ENCODE measurements at regions not wholly inside any gene's neighbourhood (a gene's known extent, or its start where the extent isn't known, plus 50 kb on each side); places are given as distances from the start of the nearest gene placed in this dataset.
"Not testable (repeated sequence)": the region's sequence is repeated elsewhere in the genome, so short reads cannot be mapped to it uniquely, and the experiment has no call there.

DNA sequence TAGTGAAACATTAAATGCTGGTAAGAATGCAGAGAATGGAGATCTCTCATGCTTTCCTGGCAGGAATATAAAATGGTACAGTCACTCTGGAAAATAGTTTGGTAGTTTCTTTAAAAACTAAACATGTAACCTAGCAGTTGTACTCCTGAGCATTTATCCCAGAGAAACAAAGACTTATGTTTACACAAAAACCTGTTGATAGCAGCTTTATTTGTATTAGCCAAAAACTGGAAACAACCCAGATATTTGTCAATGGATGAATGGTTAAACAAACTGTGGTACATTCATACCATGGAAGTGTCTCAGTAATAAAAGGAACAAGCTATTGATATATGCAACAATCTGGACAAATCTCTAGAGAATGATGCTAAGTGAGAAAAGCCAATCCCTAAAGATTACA lies 81.7 kb upstream of the CTAGE1 start:
- DNase-seq (ENCODE audit: insufficient read length, low spot score) (no peak), FAIRE-seq (no peak)

DNA sequence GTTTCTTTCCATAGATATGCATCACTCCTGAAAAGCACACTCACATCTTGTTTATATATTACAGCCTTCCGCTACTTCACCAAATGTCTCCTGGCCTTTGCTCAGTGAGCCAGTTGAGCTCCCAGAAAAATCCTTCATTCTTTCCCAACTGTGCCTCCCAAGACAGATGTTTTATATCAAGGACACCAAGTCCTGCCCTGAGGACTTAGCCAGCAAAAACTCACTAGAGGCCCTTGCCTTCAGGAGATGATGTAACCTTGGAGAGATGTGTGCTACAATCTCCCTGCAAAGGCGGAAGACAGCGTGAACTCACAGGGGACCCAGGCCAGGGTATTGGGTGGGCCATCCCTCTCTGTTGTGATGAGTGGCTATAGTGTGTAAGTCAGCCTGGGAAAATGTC lies 86.1 kb upstream of the CTAGE1 start:
- FAIRE-seq (no peak), DNase-seq (ENCODE audit: insufficient read length, low spot score) (no peak)

DNA sequence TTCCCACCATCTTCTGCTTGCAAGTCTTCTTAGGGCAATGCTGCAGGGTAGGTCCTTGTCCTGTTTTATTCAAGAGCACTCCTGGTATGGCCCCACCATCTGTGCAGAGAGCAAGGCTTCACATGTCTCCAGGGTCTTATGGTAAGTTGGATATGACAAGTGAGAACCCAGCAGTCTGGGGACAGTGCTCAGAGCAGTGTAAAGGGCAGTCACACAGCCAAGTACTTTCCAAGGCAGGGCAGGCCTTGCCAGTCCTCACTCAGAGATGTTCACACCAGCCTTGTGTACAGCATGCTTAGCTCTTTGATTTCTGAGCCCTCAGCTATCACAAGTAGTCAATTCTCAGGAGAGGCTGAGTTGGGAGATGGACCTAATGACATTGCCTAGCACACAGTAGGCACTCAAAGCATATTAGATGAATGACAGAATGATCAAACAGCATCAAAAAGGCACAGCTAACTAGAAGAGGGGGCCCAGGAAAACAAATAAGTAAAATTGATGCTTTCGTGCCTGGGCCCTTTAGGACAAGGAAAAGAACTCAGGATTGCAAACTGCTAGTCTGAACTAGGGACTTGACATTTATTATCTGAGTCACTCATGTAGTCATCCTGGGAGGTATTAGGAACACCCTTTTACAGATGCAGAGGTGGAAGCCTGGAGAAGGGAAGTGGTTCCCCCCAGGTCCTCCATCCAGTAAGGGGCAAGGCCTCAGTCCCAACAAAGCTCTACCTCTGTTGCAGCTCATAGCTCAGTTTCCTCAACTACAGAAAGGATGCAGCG lies 86.7 kb upstream of the CTAGE1 start:
- no peak for FAIRE-seq
- no peak for DNase-seq (ENCODE audit: insufficient read length, low spot score)

DNA sequence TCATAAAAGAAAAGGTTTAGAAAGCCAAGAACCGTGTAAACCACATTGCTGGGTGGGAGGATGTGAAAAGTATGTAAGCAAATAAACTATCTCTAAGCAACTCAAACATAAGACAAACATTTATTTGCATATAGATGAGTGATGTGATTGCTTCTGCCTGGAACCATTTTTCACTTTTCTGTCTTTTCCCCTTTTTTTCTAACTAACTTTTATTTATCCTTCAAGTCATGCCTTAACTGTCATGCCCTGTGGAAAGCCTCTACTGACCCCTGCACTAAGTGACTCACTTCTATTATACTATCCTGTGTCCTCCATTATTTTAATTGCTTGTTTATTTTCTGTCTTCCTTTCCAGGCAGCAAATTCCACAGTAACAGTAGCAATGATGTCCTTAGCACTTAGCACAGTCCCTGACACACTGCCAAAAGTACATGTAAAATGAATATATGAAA lies 87.5 kb upstream of the CTAGE1 start:
- FAIRE-seq (no peak), DNase-seq (ENCODE audit: insufficient read length, low spot score) (no peak)

DNA sequence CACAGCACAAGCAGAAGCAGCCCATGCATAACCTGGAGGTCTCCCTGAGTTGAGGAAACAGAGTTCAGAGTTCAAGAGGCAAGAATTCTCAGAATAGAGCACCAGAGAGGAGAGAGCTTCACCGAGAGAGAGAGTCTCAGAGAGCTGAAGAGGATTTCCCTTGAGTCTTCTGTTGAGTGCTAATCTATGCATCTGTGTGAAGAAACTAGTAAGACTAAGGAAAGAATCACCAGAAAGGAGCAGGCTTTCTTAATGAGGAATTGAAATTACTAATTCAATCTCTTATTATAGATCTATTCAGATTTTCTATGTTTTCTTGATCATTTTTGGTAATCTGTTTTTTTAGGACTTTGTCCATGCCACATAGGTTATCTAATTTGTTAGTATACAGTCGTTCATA lies 89.3 kb upstream of the CTAGE1 start:
- FAIRE-seq (no peak), DNase-seq (ENCODE audit: insufficient read length, low spot score) (no peak)

DNA sequence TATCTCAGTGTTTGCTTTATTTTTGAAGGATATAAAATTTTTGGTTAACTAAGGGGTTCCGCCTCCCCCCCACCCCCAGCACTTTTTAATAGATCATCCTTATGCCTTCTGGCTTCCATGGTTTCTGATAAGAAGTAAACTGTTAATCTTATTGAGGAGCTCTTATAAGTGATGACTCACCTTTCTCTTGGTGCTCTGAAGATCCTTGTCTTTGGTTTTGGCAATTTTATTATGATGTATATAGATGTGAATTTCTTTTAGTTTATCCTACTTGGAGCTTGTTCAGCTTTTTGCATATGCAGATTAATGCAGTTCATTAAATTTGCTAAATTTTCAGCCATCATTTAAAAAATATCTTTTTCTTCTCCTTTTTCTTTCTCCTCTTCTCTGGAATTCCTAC lies 91.7 kb upstream of the CTAGE1 start:
- DNase-seq (ENCODE audit: insufficient read length, low spot score) (no peak), FAIRE-seq (no peak)

DNA sequence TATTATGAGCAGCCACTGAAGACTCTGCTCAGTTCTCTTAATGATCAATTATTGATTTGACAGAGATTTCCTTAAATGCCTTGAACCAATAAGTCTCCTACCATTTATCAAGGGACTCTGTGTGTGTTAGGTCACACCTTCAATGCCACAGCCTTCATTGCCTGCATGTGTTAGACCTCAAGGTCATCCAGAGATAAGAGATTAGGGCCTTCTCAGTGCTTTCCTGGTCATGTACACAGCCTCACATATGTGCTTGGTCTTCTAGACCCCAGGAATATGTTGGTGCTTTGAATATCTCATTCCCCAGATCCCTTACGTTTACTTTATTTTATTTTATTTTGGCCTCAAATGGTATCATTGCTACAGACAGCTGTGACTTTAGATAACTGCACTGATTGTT lies 93.0 kb upstream of the CTAGE1 start:
- DNase-seq (ENCODE audit: insufficient read length, low spot score) = no peak
- FAIRE-seq = no peak

- FAIRE-seq (no peak), DNase-seq (ENCODE audit: insufficient read length, low spot score) (no peak)
These were observed 96.2 kb upstream of the CTAGE1 start for GRCh38 chr18:22513721-22514481.

GRCh38 chr18:22514655-22515054 lies 96.9 kb upstream of the CTAGE1 start:
- DNase-seq (ENCODE audit: insufficient read length, low spot score) = no peak
- no peak for FAIRE-seq

DNA sequence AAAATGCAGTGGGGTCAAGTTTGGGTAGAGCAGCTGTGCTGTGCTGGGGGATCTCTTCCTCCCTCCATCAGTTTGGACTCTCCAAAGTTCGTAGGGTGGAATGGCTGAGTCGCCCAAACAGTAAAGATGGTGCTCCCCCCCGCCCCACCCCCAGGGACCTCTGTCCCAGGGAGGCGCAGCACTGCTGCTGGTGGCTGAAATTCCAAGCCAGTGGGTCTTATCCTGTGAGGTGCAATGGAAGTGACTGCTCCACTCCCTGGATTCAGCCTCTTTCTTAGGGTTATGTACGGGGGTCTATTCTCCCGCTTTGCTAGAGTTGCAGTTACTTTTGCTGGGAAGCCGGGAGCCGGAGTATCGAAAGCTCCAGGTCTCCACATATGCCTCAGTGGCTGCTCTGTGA lies 97.5 kb upstream of the CTAGE1 start:
- no peak for DNase-seq (ENCODE audit: insufficient read length, low spot score)
- no peak for FAIRE-seq

- FAIRE-seq = no peak
- DNase-seq (ENCODE audit: insufficient read length, low spot score) = no peak
These were observed 99.6 kb upstream of the CTAGE1 start for GRCh38 chr18:22517356-22517755.

GRCh38 chr18:22521026-22521707 lies 103.5 kb upstream of the CTAGE1 start:
- DNase-seq (ENCODE audit: insufficient read length, low spot score) (no peak), FAIRE-seq (no peak)

- DNase-seq (ENCODE audit: insufficient read length, low spot score) = no peak
- no peak for FAIRE-seq
These were observed 105.8 kb upstream of the CTAGE1 start for GRCh38 chr18:22523481-22523880.

- DNase-seq (ENCODE audit: insufficient read length, low spot score) (no peak), FAIRE-seq (no peak)
These were observed 107.1 kb upstream of the CTAGE1 start for GRCh38 chr18:22524783-22525182.

DNA sequence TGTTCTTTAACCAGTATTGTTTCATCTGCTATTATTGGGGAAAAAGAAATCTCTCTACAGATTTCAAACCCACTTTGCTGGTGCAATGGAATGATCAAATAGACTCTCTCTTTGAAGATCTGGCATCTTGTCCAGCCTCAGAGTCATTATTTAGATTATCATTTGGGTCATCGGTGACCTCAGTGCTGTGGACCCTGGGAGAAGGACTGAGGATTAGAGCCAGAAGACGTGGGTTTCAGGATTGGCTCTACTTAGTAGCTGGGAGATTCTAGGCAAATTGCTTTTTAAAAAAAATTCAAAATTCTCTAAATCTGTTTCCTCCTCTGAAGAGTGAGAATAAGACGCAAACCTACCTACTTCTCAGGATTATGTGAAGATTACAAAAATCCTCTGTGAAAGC lies 107.6 kb upstream of the CTAGE1 start:
- FAIRE-seq (no peak), DNase-seq (ENCODE audit: insufficient read length, low spot score) (no peak)

GRCh38 chr18:22525883-22526282 lies 108.2 kb upstream of the CTAGE1 start:
- FAIRE-seq (no peak), DNase-seq (ENCODE audit: insufficient read length, low spot score) (no peak)

- DNase-seq (ENCODE audit: insufficient read length, low spot score) (no peak), FAIRE-seq (no peak)
These were observed 110.6 kb upstream of the CTAGE1 start for GRCh38 chr18:22528291-22528690.

DNA sequence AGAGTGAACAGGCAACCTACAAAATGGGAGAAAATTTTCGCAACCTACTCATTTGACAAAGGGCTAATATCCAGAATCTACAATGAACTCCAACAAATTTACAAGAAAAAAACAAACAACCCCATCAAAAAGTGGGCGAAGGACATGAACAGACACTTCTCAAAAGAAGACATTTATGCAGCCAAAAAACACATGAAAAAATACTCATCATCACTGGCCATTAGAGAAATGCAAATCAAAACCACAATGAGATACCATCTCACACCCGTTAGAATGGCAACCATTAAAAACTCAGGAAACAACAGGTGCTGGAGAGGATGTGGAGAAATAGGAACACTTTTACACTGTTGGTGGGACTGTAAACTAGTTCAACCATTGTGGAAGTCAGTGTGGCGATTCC lies 117.0 kb upstream of the CTAGE1 start:
- not testable (repeated sequence) for DNase-seq (ENCODE audit: insufficient read length, low spot score); FAIRE-seq

DNA sequence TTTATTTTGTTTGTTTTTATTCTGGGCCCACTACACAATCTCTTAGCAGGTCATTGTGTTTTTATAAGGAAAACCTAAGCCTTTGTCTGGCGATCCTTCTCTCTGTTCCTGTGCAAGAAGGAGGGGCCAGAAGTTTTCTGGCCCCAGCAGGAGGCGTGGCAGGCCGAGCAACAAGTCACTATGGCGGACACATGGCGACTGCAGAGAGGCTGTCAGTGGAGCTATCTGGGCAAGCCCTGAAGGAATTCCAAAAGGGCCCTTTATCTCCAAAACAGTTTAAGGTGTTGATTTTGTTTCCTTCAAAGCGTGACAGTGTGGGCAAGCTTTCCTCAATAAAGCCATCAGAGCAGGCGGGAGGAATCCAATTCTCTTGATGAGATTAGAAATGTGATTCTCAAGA lies 118.8 kb upstream of the CTAGE1 start:
- DNase-seq (ENCODE audit: insufficient read length, low spot score) = no peak
- FAIRE-seq = no peak

GRCh38 chr18:22538426-22538825 lies 120.7 kb upstream of the CTAGE1 start:
- DNase-seq (ENCODE audit: insufficient read length, low spot score) (no peak), FAIRE-seq (no peak)

- no peak for FAIRE-seq
- DNase-seq (ENCODE audit: insufficient read length, low spot score) = no peak
These were observed 121.5 kb upstream of the CTAGE1 start for GRCh38 chr18:22539051-22539765.
